Spleen (tissue), 7 donors: ENCODE measurements at regions not wholly inside any gene's neighbourhood (a gene's known extent, or its start where the extent isn't known, plus 50 kb on each side); places are given as distances from the start of the nearest gene placed in this dataset.

ENCODE experiments used
- CTCF ChIP-seq, 11 experiments: fragments of 200-600 bp in 7 of 11; fragments of 450-650 bp in 4 of 11; sonication (generic) in 4 of 11; IDR thresholded peaks in 8 of 11; conservative IDR thresholded peaks in 3 of 11; 1 replicate in 7 of 11; 2 replicates in 4 of 11; pipeline versions ENCODE4 v1.4.0 to v1.8.0; 2016 to 2021; ENCODE audit warnings: antibody characterized with exemption in 11 of 11, inconsistent platforms in 4 of 11, mild to moderate bottlenecking in 1 of 11
- POLR2A ChIP-seq, 3 donors: fragments of 450-650 bp; IDR thresholded peaks; one replicate each; pipeline ENCODE4 v1.5.1; 2017; ENCODE audit warnings: antibody characterized with exemption in 3 of 3, mild to moderate bottlenecking in 1 of 3
- POLR2AphosphoS5 ChIP-seq, 3 donors: sonication (generic); formaldehyde crosslinking; IDR thresholded peaks; one replicate each; pipeline ENCODE4 v1.5.1; 2017; ENCODE audit warnings: antibody characterized with exemption in 3 of 3
- donor health status: DM: no; HTN: no; CAD: no; lungs with moderate emphysema.
- donor health status: DM: no; HTN: no; CAD: no.
- donor health status: DM: no; HTN: no; CAD: no.

GRCh38 chr9:116100711-116101121 is 52.9 kb upstream of the PAPPA start:
- TF ChIP-seq CTCF (IDR thresholded peaks at IDR 0.05 in 8 of 11, conservative IDR thresholded peaks at IDR 0.05 in 3 of 11) (no peak), POLR2A (IDR thresholded peaks at IDR 0.05) (no peak), POLR2AphosphoS5 (IDR thresholded peaks at IDR 0.05) (no peak)
